Anterior cingulate cortex (tissue), 58 donors: ENCODE measurements at regions not wholly inside any gene's neighbourhood (a gene's known extent, or its start where the extent isn't known, plus 50 kb on each side); places are given as distances from the start of the nearest gene placed in this dataset.

Experiments
- DNase-seq, 58 donors: peaks; one replicate each; lab custom pipeline; 2025; lab: John Stamatoyannopoulos, UW

DNA sequence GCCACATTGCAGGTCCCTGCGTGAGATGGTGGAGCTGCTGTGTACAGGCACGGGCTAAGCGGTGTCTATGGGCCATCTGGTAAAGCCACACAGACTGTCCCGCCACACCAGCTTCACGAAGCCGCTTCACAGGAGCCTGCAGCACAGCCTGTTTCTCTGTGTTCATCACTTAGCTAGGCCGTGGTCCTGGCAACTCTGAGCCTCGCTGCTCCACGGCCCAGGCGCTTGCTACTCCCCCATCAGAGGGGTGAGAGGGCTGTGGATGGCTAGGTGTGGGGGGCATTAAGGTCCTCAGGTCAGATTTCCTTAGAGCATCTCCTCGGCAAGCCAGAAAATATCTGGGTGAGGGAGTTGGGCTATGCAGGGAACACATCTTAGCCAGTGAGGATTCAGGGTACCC, 225.7 kb downstream of the GLI2 start:
- DNase-seq: no peak

DNA sequence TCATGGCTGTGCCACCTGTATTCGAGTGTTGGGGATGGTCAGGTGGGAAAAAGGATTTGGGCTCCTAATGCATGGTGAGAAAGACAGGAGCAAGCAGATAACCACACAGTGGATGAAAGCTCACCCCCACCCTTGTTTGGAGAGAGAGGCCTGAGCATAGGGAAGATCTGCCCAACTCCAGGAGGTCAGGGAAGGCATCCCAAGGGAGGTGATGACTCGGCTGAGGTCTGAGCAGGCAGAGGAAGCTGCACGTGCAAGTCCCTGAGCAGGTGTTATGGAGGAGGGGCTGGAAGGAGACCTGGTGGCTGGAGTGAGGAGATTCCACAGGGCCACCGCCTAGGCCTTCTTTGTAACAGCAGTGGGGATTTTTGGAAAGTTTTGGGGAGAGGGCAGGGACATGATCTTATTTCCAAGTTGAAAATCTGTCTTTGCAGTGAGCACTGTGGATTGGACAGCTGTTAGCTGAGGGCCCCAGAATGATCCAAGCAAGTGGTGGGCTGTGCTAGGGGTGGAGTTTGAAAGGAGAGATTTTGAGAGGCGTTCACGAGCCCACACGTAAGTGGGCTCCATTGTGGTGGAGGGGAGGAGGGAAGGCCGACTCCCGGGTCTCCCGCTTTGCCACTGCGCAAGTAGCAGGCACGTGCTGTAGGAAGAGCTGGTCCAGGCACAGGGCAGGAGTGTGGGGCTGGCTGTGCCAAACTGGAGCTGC, 228.5 kb downstream of the GLI2 start:
- DNase-seq: no peak

DNA sequence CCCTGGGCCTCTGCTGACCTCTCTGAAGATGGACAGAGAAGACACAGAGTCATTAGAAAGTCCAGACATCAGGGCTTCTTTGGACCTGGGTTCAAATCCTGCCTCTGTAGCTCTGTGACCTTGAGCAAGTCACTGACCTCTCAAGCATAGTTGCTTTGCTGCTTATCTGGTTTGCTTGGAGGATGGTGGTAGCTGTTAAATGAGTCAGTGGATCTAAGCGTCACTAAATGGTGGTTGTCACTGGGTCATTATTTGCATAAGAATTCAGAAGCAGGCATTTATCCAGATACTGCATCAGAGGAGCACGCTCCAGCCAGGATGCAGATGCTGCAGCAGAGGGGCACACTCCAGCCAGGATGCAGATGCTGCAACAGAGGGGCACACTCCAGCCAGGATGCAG, 229.2 kb downstream of the GLI2 start:
- DNase-seq: no peak

DNA sequence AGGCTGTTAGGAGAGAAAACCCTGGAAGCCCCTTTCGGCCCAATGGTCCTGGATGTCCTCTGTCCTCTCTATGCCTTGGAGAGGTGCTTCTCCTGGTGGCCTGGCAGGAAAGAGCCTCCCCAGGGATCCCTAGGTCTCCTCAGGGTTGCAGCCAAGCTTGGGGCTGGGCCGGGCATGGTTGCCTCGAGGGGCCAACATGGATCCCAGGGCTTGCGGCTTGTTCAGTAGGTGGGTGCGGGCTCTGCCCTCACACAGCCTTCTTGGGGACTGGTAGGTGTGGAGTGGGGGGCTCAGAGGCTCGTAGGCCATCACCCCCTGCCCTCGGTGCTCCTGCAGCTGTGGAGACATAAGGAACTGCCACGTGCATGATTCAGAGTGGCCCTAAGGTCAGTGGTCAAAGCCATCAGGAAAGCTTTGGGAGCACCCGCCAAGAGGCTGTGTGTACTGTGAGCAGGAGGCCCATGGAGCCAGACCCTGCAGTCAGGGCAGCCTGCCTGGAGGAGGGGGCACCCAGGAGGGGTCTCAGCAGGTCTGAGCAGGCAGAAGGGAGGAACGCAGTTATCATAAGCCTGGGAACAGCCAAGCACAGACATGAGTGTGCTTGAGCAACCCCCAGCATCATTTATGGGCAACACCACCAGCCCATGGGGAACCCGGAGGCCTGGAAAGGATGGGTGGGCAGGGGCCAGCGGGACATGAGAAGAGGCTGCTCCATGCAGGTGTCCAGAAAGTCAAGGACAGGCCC, 231.0 kb downstream of the GLI2 start:
- no peak for DNase-seq

DNA sequence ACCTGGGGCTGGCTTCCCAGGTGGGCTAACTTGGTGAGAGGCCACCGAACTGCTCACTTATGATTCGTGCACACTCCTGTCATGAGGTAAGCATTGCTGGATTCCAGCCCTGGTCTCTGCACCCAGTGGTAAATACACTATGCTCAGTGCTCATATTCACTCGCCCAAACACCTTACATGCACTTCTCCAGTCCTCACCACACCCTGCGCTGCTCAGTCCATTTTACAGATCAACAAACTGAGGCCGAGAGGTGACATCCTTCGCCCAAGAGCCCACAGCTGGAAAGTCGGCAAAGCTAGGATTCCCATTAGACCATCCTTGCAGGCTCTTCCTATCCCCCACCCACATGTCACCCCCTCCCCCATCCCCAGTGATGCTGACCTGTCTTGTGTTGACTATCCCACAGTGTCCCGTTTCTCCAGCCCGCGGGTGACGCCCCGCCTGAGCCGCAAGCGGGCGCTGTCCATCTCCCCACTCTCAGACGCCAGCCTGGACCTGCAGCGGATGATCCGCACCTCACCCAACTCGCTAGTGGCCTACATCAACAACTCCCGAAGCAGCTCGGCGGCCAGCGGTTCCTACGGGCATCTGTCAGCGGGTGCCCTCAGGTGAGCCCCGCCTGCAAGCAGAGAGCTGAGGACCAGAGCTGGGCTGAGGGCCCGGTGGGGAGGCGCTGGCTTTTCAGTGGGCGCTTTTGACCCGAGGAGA, 232.8 kb downstream of the GLI2 start:
- DNase-seq: no peak

DNA sequence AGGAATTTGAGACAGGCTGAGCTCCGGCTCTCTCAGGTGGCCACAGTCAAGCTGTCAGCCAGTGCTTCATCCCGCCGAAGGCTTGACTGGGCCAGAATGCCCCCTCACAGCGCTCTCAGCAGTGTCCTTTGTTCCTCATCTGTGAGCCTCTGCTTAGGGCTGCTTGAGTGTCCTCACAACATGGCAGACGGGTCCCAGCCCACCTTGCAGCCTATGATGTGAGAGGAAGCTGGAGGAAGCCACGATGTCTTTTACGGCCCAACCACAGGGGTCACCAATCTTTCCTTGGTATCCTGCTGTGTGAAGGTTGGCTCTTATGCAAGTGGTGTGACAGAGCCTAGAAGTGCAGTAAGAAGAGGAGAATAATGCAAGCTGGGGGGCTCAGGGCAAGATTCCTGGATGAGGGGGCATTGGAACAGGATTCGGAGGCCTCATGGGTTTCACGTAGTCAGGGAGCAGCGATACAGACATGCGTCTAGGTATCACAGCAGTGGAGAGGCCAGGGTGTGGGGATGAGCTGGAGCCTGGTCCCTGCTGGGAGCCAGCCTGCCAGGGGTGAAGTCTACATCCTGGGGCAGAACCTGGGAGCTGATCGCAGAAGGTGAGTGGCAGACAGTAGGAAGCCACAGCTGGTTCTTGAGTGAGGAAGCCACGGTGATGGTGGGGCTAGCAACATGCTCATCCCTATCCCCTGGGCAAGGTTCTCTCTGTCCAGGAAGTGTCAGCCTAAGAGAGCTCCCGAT, 234.1 kb downstream of the GLI2 start:
- DNase-seq: no peak

DNA sequence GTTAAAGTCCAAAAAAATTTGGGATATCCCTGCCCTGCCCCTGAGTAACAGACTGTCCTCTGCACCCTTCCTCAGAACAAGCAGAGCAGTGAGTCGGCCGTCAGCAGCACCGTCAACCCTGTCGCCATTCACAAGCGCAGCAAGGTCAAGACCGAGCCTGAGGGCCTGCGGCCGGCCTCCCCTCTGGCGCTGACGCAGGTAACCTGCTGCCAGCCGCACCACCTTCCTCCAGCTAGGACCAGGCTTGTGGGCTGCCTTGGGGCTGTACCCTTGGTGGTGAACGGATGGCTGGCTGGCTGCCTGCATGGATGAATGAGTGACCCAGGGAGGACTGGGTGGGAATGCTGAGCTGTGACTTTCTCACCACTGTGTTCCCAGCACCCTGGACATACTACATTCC, 236.2 kb downstream of the GLI2 start:
- no peak for DNase-seq

DNA sequence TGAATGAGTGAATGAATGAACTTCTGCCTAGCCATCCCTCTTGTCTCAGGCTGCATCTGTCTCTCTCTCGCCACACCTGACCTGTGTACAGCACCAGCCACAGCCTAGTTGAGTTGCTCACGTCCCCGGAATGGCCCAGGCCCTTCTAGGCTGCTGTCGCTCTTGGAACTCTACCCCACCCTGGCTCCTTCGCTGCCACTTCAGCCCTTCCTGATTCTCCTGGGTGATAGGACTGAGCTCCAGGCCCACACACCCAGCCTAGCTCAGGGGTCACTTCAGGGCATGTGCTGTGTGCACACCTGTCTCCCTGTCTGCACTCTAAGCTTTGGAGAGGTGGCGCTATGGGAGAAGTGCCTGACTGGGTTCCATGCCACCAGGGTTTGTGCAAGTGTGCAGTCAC, 236.6 kb downstream of the GLI2 start:
- DNase-seq: no peak

DNA sequence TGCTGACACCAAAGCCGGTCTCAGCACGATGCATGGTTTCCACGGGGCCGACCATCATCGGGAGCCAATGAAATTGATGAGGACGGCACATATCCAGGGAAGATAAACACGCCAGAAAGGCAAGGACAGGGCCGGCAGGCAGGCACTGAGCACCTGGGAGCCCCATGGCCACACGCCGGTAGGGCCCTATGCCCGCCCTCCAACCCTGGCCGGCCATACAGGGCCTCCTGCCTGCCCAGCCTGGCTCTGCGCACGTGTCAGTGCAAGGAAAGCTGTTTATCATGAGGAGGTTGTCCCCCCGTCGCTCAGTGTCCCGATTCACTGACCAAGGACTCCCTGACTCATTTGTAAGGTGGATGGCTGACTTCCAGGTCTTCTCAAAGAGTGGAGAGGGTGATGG, 237.5 kb downstream of the GLI2 start:
- DNase-seq: no peak

DNA sequence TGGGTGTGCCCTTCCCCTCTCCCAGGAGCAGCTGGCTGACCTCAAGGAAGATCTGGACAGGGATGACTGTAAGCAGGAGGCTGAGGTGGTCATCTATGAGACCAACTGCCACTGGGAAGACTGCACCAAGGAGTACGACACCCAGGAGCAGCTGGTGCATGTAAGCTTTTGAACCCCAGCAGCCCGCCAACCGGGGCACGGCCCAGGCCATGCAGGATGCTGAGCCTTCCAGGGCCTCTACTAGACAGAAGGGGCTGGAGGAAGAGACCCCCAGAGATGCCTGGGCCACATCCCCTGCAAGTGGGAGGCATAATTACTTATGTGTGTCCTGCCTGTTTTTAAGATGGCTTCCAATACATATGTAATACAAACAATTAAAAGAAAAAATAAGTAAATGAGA, 239.3 kb downstream of the GLI2 start:
- DNase-seq: no peak

DNA sequence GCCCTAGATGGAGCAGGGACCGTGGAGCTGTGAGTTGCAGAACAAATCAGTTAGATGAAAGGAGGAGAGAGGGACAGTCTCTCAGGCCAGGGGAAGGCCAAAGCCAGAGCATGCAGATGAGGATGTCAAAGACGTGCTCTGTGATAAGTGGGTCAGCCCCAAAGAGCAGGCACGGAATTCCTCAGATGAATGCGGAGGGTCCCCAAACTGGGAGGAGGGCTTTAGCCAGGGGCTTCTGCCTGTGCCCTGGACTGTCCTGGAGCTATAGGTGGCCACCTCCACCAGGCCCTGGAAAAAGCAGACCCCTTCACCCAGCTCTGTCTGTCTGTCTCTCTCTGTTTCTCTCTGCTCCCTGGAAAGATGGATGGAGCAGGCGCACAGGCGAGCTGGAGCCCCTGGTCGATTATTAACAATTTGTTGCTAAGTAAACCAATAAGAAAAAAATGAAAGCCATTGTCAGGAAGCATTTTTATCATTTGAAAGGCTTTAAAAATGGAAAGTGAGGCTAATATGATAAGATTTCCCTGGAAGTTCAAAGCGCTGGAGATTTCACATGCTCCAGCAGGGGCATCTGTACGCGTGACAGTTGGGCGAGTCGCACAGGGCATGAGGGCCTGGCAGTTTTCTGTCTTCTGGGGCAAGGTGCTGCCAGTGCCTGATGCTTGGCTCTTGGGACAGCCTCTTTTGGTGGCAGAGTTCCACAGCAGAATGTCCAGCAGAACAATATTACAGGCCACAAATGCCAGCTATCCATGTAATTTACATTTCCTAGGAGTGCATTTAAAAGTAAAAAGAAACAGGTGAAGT, 241.0 kb downstream of the GLI2 start:
- no peak for DNase-seq

DNA sequence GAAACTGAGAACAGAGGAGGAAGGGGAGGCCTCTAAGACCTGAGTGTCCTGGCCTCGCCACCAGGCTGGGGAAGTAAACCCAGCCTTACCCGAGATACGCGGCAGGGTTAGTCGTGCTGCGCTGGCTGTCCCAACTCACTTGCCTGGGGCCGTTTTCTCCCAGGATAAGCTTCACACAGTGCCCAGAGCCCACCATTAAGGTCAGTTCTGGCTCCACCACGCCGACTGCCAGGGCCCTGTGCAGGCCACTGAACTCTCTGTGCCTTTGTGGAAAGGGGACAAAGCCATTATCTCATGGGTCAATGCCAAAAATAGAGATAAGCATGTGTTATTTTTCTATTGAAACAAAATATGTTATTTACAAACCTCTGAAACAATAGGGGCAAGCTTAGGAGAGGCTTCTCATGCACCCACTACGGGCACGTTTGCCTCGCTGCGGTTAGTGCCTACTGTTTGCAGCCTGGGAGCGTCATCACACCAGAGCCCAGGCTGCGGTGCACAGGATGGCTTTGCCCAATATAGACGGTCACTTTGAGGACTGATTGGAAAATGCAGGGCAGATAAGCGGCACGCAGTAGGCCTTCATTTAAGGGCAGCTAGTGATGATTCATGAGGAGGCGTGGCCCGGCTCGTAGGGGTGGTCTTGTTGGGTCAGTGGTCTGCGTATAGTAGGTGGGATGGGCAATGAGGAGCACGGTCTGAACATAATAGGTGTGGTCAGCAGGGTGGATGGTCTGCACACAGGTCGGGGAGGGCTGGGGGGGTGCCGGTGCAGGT, 242.1 kb downstream of the GLI2 start:
- DNase-seq: no peak

DNA sequence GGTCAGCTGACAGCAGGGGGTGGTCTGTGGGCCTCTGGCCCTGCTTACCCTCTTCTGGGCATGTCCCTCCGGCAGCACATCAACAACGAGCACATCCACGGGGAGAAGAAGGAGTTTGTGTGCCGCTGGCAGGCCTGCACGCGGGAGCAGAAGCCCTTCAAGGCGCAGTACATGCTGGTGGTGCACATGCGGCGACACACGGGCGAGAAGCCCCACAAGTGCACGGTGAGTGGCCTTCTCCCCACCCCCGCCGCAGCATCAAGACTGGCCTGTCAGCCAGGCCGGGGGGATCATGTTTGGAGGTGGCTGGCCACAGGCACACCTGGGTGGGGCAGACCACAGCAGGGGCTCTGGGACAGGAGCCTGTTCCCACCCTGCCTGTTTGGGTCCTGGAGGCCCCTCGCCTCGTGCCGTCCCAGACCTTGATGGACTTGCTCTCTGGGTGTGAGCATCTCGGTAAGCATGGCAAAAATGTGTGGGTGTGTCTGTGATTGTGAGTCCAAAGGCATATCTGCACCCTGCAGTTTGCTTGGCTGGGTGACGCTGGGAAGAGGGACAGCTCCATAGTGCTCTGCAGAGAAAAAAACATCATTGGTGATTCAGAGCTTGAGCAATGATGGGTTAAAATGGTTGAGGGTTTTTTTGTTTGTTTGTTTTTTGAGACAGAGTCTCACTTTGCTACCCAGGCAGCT, 242.8 kb downstream of the GLI2 start:
- DNase-seq: no peak

DNA sequence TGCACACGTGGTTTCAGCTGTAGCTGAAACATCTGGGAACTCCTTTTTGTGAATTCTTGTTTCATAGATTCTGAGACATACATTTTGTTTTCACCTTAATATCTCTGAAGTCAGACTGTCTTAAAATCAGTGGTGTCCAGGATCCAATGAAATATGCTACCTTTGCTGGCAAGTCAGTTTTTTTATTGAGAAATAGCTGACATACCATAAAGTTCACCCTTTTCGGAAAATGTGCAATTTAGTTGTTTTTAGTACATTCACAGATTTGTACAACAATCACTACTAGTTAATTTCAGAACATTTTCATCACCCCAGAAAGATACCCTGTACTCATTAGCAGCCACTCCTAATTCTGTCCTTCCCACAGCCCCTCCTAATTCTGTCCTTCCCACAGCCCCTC, 243.7 kb downstream of the GLI2 start:
- no peak for DNase-seq

DNA sequence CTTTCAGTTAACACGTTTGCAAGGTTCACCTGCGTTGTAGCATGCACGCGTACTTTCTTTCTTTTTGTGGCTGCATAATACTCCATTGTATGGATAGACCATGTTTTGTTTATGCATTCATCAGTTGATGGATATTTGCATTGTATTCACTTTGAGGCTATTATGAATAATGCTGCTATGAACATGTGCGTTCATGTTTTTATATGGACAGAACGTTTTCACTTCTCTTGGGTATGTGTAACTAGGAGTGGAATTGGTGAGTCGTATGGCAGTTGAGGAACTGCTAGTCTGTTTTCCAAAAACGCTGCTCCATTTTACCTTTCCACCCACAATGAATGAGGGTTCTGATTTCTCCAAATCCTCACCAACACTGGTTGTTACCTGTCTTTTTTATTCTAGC, 244.3 kb downstream of the GLI2 start:
- DNase-seq: no peak

DNA sequence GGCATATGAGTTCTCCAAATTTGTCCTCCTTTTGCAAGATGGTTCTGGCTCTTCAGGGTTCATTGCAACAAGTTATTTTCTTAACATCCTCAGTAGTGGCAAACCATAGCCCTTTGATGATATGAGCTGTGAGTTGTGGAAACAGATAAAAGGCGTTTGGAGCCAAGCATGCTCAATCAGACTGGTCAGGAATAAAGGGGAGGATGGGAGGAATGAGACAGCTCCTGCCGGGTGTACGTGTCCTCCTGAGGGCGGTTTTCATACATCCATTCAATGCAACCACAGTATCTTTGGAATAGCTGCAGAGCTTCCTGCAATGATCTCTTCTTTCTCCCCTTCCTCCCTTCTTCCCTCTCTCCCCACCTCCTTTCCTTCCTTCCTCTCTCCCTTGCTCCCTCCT, 245.8 kb downstream of the GLI2 start:
- DNase-seq: no peak

DNA sequence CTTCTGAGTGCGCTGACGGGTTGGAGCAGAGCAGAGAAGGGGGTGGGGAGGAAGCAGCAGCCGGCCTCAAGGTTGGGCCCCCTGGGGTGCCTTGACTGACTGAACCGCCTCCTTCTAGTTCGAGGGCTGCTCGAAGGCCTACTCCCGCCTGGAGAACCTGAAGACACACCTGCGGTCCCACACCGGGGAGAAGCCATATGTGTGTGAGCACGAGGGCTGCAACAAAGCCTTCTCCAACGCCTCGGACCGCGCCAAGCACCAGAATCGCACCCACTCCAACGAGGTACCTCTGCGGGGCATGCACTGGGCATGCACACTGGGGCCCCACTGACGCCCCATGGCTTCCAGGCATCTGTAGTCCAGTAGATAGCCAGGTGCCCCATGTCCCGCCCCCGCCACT, 246.9 kb downstream of the GLI2 start:
- DNase-seq: no peak

DNA sequence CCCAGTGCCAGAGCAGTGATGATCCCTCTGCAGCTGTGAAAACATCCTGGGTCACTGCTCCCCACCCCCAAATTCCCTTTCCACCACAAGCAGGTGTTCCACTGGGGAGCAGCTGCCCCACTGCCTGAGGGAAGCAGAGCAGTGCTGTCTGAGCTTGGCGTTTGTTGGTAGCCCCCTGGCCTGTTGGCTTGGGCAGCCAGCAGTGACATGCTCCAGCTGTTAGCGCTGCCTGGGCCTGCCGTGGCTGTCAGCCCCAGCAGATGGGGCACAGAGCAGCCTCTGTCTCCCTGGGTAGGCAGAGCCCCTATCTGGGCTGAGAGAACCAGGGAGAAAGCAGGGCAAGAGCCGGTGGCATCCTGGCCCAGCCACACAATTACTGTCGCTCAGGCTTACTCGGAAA, 247.7 kb downstream of the GLI2 start:
- peak in 15 of 58 donors; percentile 4 to 37 (median 26) for DNase-seq

DNA sequence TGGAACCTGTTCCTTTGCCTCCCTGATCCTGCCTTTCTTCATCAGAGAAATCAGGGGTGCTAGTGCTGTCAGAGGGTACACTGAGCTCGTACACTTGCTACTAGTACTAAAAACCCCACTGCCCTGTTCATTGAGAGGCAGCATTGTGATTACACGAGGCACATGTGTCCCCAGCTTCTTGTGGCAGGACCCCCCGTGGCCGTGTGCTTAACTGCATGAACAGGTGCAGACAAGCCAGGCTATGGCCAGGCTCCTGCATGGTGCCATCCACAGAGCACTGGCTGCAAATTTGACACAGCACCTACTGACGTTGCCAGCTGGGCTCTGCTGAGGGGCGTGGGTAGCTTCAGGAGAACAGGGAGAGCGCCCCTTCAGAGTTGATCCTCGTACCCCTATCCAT, 248.4 kb downstream of the GLI2 start:
- DNase-seq: no peak
